Cerebellar cortex (tissue), 1 donor: ENCODE measurements at regions not wholly inside any gene's neighbourhood (a gene's known extent, or its start where the extent isn't known, plus 50 kb on each side); places are given as distances from the start of the nearest gene placed in this dataset.
"Not testable (repeated sequence)": the region's sequence is repeated elsewhere in the genome, so short reads cannot be mapped to it uniquely, and the experiment has no call there.

Source experiments
- DNase-seq: peaks from one replicate; pipeline ENCODE4 v3.0.0-alpha.2; 2015; ENCODE audit warnings: low spot score

DNA sequence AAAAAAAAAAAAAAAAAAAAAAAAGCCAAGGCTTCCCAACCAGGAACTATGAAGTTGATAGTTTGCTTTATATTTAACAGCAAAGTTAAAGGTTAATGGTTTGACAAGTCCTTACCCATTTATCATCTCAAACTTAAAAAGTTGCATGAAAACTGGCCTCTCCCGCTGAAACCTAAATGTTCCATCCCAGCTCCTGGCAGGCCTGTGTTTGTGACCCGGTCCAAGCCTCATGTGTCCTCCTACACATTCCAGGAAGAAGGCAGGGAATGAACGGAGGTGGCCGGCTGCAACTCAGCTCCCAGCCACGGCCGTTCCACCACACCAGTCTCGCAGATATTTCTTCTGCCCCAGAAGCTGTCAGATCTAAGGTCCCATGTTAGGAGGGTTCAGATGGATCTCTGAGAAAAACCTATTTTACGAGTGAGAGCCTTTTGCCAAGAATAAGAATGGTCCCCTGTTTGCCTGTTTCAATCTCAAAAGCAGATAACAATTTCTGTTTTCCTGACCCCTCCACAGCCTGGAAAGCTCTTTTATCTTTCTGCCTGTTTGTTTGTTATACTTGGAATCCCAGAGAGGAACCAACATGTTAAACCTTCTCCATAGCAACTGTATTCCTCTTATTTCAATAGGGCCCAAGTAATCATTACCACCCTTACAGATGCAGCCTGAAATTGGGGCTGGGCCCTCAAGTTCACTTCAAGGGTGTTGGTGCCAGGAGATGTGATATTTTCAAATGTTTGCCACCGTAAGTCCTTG, 56.5 kb downstream of the KCTD12 start:
- no peak for DNase-seq

DNA sequence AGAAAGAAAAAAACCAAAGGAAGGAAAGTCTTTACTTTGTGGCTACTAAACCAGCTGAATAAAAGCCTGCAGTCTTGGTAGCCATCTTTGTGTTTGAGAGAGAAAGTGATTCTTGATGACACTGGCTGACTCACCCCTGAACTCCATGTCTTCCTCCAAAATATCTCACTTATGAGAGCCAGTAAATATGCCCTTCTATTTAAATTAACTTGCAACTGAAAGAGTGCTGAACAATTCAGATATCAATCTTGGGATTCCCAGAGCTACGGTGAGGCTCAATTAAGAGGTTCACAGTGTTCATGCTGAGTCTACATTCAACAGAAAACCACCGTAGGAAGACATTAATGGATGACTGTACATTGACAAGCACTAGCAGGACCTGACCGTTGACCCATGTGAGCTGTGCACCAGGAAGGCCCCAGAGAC, 57.9 kb downstream of the KCTD12 start:
- no peak for DNase-seq

DNA sequence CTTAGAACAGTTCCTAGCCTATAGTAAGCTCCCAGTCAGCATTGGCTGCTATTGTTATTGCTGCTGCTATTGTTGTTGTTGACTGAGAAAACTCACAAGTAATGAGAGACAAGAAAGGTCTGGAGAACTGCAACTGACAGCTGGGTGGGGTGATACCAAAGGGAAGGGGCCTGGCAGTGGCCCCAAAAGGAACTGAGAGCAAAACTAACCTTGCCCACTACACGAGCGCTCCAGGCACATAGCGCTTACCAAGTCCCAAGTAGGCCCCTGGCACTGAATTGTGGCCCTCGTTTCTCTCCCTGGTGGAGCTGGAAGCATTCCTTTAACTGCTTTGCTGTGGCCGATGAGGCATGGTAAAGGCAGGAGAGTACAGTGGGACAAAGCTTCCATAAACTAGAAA, 59.7 kb downstream of the KCTD12 start:
- no peak for DNase-seq

DNA sequence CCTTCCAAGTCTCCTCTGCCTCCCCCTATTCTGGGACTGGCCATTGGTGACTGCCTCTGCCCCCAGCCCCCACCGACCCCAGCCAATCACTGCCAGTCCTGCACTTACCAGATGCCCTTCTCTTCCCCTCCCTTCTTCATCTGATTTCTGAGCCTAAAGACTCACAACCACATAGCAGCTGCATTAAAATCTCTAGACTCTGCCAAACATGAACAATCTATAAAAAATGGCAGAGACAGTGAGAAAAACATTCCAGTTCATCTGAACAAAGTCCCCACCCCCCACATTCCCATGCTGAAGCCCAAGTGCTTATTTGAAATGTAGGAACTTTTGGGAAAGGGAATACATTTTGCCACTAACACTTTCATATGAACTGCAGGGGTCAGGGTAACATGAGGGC, 60.8 kb downstream of the KCTD12 start:
- no peak for DNase-seq

DNA sequence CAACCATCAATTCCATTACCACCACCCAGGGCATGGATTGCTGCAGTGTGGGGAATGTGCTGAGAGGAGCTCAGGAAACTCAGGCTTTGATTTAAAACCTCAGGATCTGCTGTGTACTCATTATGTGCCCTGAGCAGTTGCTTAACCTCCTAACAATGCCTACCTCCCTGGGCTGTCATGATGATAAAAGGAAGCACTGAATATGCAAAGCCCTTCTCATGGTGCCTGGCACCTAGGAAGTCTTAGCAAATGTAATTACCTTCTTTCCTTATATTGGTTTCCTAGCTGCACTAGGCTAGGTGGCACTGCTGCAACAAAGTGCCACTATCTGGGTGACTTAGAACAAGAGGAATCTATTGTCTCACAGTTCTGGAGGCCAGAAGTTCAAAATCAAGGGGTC, 62.2 kb downstream of the KCTD12 start:
- DNase-seq: no peak

DNA sequence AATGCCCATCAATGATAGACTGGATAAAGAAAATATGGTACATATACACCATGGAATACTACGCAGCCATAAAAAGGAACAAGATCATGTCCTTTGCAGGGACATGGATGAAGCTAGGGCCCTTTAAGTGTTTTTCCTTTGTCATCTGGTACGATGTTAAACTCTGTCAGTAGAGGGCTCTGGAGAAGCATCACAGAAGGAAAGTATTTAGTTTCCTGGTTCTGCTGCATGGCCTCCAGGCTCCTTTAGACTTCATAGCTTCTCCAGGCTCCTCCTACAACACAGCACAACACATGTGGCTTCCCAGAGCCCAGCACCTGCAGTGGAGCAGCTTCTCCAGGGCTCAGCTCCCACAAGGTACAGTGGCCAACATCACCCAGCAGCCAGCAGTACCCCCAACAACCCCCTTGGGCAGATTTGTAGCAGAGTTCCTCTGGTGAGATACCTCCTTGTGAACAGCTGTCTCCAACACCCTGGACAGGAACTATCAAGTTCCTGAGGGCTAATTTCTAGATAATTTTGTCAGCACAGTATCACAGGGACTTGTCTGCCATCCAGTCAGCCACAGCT, 63.4 kb downstream of the KCTD12 start:
- no peak for DNase-seq

DNA sequence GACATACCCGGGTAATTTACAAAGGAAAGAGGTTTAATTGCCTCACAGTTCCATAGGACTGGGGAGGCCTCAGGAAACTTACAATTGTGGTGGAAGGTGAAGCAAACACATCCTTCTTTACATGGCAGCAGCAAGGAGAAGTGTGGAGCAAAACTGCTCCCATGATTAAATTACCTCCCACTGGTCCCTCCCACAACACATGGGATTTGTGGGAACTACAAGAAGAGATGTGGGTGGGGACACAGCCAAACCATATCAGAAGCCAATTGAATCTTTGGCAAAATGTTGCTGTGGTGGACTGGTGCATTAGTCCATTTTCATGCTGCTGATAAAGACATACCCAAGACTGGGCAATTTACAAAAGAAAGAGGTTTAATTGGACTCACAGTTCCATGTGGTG, 65.0 kb downstream of the KCTD12 start:
- not testable (repeated sequence) for DNase-seq

DNA sequence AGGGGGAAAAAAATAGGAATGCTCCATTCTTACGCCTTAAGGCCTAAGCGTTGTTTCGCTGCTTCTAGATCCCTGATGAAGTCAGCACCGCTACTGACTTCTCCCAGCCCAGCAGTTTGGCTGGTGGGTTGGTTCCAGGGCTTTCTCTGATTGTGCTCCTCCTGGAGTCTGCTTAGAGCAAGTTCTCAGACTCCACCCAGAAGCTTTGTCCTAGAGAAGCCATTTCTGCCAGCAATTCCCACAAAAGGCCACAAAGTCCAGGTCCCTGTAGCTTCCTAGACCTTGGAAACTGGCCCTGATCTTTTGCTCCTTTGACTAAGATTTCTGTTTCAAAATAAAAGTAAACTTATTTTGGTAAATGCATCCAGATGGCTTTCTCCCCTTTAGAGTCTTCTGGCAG, 65.4 kb downstream of the KCTD12 start:
- no peak for DNase-seq

DNA sequence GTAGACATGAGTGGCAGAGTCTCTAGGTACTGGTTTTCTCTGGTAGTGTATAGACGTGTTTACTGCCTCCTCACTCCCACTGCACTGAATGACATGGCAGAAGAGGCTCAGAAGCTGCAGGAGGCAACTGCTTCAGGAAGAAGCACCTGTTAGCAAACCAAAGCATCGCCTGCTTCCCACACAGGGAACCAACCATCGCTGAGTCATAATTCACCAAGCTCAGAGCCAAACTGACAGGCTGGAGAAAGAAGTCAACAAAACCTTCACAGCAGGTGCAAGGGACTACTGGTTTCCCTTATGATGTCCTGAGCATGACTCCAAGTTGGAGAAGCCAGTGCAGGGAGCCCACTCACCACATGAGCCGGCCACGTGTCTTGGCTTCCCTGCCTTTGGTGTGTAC, 69.8 kb downstream of the KCTD12 start:
- peak; percentile 80 for DNase-seq

DNA sequence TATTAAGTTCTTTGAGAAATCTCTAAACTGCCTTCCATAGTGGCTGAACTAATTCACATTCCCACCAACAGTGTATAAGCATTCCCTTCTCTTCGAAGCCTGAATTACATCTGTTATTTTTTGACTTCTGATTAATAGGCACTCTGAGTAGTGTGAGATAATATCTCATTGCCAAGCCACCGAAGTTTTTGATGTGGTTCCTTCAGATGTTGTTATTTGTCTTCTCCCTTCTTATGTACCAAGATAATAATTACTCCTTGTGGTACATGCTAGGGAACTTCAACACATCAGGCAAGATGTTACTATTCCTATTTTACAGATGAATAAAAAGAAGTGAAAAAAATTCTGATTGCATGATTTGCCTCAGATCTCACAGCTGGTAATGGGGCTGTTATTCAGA, 70.9 kb downstream of the KCTD12 start:
- DNase-seq: no peak

DNA sequence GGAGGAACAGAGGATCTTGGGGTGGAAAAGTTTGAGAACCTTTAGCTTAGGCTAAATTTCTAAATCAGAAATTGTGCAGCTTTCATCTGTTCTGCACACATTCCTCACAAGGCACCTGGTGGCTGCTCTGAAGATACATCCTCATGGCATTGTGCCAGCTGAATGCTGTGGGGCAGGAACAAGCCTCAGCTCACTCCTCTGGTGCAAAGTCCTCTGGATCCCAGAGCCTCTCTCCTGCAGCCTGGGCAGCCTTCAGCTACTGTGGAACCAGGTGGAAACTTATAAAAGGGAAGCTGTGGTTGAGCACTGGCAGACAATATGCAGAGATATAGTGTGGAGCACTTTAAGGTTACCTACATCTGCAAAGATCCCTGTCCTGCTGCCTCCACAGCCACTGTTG, 72.3 kb downstream of the KCTD12 start:
- peak; percentile 27 for DNase-seq

DNA sequence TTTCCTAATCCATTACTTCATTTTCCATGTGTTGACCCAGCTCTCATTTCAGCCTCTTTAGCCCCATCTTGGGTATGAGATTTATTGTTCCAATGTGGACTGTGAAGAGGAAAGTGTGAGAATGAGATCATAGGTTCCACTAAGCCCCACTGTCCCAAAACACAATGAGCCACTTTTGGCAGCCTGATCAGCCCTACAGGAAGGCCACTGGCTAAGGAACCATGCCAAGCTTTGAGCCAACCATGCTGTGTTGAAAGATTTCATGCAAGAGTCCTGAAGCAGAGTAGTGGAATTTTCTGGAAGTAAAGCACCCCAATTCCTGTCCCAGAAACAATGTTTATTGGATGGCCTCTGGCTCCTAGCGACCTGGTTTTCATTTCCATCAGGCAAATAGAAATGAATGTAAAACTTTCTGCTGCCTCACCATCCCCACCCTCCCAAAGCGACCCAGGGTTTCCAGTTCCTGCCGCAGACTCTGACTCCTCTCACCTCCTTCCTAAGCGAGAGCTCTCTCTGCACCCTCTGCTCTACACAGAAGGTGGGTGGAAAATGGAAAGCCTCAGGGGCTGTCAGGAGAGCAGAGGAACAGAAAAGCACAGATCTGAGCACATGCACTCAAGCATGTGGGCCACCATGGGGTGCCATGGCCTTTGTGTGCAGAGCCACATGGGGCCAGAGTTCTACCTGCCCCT, 73.1 kb downstream of the KCTD12 start:
- DNase-seq: peak; percentile 80

DNA sequence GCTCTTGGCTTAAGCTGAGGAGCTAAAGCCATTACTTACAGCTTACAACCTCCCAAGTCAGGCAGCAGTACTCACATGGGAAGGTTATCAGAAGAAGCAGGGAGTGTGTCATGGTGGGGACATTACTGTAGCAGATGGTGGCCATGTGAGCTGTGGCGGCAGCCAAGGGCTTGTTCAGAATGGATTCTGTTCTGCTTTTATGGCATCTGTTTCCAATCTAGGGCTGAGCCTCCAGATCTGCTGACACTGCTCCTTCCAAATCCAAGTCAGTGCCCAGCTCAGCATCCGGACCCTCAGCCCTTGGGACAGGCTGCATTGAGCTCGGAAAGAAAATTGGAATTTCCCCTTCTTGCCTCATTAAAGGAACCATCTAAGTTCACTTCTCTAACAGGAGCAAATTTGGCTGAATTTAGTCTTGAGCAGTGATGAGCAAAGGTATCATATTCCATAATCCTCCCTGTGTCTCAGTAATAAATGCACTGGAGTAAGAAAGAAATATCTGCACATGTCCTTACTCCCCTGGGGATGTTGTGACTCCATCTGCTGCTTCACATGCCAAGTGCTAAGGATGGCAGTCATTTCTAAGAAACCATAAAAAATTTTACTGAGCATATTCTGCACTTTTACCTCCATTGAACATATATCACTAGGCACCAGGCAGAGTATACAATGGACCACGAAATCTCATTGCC, 73.9 kb downstream of the KCTD12 start:
- DNase-seq: peak; percentile 95

DNA sequence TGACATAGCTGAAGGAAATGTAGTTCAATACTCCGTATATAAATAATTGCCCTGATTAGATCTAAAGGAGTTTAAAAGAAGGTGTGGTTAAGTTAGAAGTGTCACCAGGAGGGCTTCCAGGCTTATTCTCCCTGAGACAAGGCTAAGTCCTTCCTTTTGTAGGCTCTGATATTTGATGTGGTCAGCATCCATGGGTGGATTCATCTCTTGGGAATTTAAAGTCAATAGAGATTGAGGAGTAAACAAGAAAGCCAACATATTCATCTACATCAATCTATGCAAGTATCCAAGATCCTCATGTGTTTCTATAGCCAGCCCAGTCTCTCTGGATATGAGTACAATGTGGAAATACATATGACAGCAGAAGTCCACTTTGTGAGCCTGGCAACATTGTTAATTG, 76.8 kb downstream of the KCTD12 start:
- no peak for DNase-seq

DNA sequence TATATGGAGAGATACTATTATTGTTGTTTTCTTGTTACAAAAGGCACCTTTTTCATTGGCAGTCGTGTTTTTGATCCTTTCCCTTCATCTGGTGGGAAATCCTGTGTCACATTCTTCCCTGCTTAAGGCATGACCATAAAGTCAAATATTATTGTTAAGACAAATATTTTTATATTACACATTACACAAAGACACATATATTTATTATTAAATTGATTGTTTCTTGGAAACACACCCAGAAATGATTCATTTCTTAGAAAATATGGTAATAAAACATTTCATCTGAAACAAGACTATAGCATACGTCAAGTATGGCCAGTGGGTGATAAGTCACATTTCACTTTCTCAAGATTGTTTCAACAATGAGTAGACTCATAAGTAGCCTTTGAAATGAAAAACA, 77.3 kb downstream of the KCTD12 start:
- no peak for DNase-seq

DNA sequence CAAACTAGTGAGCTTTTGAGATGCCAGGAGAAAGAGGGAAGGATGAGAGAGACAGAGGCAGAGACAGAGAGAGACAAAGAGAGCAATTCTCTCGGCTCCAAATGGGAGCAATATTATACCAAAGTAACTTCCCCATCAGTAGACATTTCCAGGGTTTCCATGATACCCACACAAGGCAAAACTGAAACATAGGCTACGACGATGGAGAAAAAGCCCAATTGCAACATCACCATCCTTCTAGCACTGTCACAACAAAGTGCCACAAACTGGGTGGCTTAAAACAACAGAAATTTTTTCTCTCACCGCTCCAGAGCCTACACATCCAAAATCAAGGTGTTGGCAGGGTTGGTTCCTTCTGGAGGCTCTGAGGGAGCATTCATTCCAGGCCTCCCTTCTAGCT, 81.4 kb downstream of the KCTD12 start:
- DNase-seq: no peak

DNA sequence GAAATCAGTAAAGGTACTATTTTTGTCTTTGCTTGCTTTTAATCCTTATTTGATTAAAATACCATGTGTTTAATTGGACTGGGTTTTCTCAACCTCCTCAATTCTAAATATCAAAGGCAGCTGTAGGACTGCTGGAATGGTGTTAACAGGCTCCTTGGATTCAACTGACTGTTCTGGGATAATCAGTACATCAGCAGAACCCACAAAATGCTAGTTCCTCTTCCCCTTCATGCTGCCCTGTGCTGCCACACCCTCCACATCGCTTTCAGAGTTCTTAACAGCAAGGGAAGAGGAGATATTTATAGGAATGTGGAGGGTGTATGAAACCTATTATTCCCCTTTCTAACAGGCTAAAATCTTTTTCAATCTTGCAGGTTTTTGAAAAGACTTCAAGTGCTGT, 82.4 kb downstream of the KCTD12 start:
- no peak for DNase-seq

DNA sequence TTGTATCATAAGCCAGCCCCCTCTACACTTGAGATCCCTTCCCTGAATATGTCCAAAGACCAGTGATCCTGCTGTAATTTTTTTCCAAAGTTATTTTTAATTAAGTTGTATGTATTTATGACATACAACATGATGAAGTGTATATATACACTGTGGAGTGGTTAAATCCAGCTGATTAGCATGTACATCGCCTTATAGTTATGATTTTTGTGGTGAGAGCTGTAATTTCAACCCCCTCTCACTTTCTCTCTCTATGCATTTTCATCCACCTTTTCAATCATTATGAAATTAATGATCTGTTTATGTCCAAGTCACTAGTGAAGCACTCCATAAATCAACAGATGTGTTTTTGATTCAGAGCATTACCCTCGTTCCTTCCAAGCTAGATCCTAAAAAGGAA, 85.3 kb downstream of the KCTD12 start:
- DNase-seq: no peak

DNA sequence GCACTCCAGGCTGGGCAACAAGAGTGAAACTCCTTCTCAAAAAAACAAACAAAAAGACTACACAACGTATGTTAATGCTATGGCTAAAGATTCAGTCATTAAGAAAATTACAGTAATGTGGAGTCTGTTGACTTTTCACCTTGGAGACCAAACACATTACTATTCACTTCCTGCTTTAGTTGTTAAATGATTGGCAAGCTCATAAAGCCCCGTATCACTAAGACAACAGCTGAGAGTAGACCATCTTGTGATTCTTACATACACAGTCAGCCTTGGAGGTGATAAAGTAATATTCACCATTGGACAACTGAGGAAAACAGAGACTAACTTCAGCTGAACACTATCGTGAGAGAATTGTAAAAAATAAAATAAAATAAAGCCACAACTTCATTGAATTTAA, 86.5 kb downstream of the KCTD12 start:
- no peak for DNase-seq

DNA sequence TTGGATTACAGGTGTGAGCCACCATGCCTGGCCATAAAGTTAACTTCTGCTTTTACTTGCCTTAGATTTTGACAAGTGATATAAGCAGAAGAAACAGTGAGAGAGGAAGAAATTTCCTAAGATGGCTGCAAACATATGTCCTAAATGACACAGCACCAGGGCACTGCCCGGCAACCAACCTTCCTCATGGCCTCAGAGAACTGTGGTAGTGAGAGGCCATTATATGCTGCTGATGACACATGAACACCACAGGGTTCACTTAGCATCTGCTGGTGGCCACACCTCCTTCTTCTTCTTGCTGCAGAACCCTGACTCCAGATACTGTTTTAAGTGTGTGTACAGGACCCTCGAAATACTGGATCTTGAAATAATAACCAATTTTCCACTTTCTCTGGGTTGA, 88.2 kb downstream of the KCTD12 start:
- no peak for DNase-seq

DNA sequence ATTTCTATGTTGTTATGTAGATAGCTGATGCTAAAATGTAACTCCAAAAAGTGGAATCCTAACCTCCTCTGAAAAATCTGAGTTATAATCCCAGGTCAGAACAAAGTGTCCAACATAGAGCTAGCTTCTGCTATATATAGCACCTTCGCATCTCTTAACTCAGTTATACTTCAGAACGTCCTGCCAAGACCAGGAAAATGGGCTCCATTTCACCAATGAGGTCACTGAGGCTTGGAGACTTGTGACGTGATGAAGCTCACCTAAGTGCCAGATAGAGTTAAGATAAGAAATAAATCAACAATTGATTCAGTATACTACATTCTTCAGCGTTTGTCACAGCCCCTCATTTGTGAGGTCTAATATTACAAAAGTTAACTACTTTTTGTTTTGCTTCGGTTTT, 88.8 kb downstream of the KCTD12 start:
- DNase-seq: no peak

DNA sequence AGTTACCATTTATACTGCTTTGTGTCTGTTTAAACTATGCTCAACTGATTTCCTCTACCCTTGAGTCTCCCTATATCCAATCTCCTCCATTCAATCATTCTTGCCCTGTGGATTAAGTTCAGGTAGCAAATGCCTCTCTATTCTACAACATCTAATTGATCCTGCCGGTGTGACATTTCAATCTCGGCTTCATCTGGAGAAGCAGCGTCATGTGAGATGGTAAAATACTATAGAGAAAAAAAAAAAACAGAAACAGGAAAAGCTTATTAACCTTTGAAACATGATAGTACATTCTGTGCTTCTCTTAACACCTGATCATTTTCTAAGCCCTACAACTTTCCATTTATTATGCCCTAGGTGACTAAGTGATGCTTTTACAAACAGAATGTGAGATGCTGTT, 89.4 kb downstream of the KCTD12 start:
- DNase-seq: no peak
